ENCODE measurements at regions not wholly inside any gene's neighbourhood (a gene's known extent, or its start where the extent isn't known, plus 50 kb on each side); places are given as distances from the start of the nearest gene placed in this dataset.

- no peak for TF ChIP-seq CTCF (conservative IDR thresholded peaks at IDR 0.05; ENCODE audit: low read length)
- TF ChIP-seq EZH2phosphoT487 (IDR thresholded peaks at IDR 0.05; ENCODE audit: borderline replicate concordance, low read depth, low read length) = no peak
Observed at GRCh38 chr6:85917522-85917921, 274.8 kb upstream of the SYNCRIP start.

Data from OCI-LY7 (cell line).